GM18870 (cell line): ENCODE measurements at regions not wholly inside any gene's neighbourhood (a gene's known extent, or its start where the extent isn't known, plus 50 kb on each side); places are given as distances from the start of the nearest gene placed in this dataset.
A peak's percentile ranks its signal among the peaks of the same experiment; 100 is the strongest.

Source experiments
- ATAC-seq: cut with Tn5 transposase; IDR thresholded peaks from one replicate; pipeline ENCODE4 v1.9.1; 2021; ENCODE audit warnings: moderate library complexity; ENCODE audit not compliant: unreplicated experiment

- no peak for ATAC-seq
Observed at GRCh38 chr18:67300498-67300897, 216.0 kb downstream of the DSEL start.

- no peak for ATAC-seq
Observed at GRCh38 chr18:67292814-67293213, 223.7 kb downstream of the DSEL start.

GRCh38 chr18:67290421-67290820, 226.1 kb downstream of the DSEL start:
- ATAC-seq = no peak

GRCh38 chr18:67285583-67285982, 230.9 kb downstream of the DSEL start:
- ATAC-seq = no peak

GRCh38 chr18:67282796-67283195, 233.7 kb downstream of the DSEL start:
- no peak for ATAC-seq

GRCh38 chr18:67281746-67282145, 234.8 kb downstream of the DSEL start:
- no peak for ATAC-seq

- ATAC-seq = no peak
Observed at GRCh38 chr18:67280486-67281242, 235.9 kb downstream of the DSEL start.

GRCh38 chr18:67279988-67280387, 236.5 kb downstream of the DSEL start:
- no peak for ATAC-seq

- ATAC-seq = no peak
Observed at GRCh38 chr18:67278984-67279383, 237.5 kb downstream of the DSEL start.

GRCh38 chr18:67276638-67277037, 239.9 kb downstream of the DSEL start:
- no peak for ATAC-seq

GRCh38 chr18:67273288-67273687, 243.2 kb downstream of the DSEL start:
- no peak for ATAC-seq

GRCh38 chr18:67269206-67269605, 247.3 kb downstream of the DSEL start:
- ATAC-seq = no peak

GRCh38 chr18:67268530-67268929, 248.0 kb downstream of the DSEL start:
- no peak for ATAC-seq

- no peak for ATAC-seq
Observed at GRCh38 chr18:67266246-67267237, 250.0 kb downstream of the DSEL start.

GRCh38 chr18:67265464-67266245, 250.9 kb downstream of the DSEL start:
- ATAC-seq = no peak

- ATAC-seq = peak; percentile 66
Observed at GRCh38 chr18:67261931-67262552, 254.5 kb downstream of the DSEL start.

- ATAC-seq = no peak
Observed at GRCh38 chr18:67260841-67261240, 255.7 kb downstream of the DSEL start.

- ATAC-seq = no peak
Observed at GRCh38 chr18:67250776-67251424, 265.6 kb downstream of the DSEL start.

GRCh38 chr18:67243799-67244587, 272.5 kb downstream of the DSEL start:
- no peak for ATAC-seq
